Stimulated activated naive B cell treated with anti-CD40 and anti-IgM and Interleukin-4, amounts not matched to agents 10 μg/mL and 1 μg/mL and 100 μg/mL, for 72 hours (primary cell): ENCODE measurements at regions not wholly inside any gene's neighbourhood (a gene's known extent, or its start where the extent isn't known, plus 50 kb on each side); places are given as distances from the start of the nearest gene placed in this dataset.

Experiments
- ATAC-seq, 2 donors: fragments of 150-1000 bp; cut with Tn5 transposase; replicated peaks; 2 replicates each; pipeline ENCODE4 v1.10.0; 2021; ENCODE audit warnings: moderate library complexity in 1 of 2
- DNase-seq: peaks from one replicate; pipeline ENCODE4 v3.0.0; 2021
- H3K27ac Mint-ChIP-seq: one replicate; pipeline ENCODE4 v1.8.0; 2022; ENCODE audit warnings: mild to moderate bottlenecking, mixed read lengths
- H3K27me3 Mint-ChIP-seq, 2 donors: one replicate each; pipeline ENCODE4 v1.8.0; 2022; ENCODE audit warnings: mixed read lengths in 2 of 2
- H3K36me3 Mint-ChIP-seq, 2 donors: one replicate each; pipeline ENCODE4 v1.8.0; 2022; ENCODE audit warnings: mixed read lengths in 2 of 2, mild to moderate bottlenecking in 1 of 2
- H3K4me1 Mint-ChIP-seq, 2 donors: one replicate each; pipeline ENCODE4 v1.8.0; 2022; ENCODE audit warnings: mixed read lengths in 2 of 2, mild to moderate bottlenecking in 1 of 2
- H3K4me3 Mint-ChIP-seq, 2 donors: one replicate each; pipeline ENCODE4 v1.8.0; 2022; ENCODE audit warnings: mild to moderate bottlenecking in 2 of 2, mixed read lengths in 2 of 2, moderate library complexity in 1 of 2
- H3K9me3 Mint-ChIP-seq, 2 donors: one replicate each; pipeline ENCODE4 v1.8.0; 2022; ENCODE audit warnings: mixed read lengths in 2 of 2, mild to moderate bottlenecking in 1 of 2

GRCh38 chr21:39096754-39097153 lies 86.5 kb downstream of the PSMG1 start:
- peaks cover 0 to 2% of the 10 kb centered on the region in 2 donors for H3K9me3 Mint-ChIP-seq
- peak overlapping the region; percentile 37 for H3K27ac Mint-ChIP-seq
- DNase-seq, result no peak
- H3K4me3 Mint-ChIP-seq, result no peak overlapping the region
- no peak for ATAC-seq
- H3K27me3 Mint-ChIP-seq, result peaks cover 0 to 5% of the 10 kb centered on the region in 2 donors
- H3K4me1 Mint-ChIP-seq, result peaks cover 29 to 54% of the 10 kb centered on the region in 2 donors
- H3K36me3 Mint-ChIP-seq, result no peaks in the 10 kb centered on the region

GRCh38 chr21:39095681-39096080 lies 87.6 kb downstream of the PSMG1 start:
- Mint-ChIP-seq H3K9me3 (peaks cover 0 to 2% of the 10 kb centered on the region in 2 donors), H3K36me3 (no peaks in the 10 kb centered on the region), H3K27ac (peak overlapping the region; percentile 89), H3K4me1 (peaks cover 29 to 50% of the 10 kb centered on the region in 2 donors), H3K4me3 (no peak overlapping the region), H3K27me3 (peaks cover 0 to 6% of the 10 kb centered on the region in 2 donors)
- ATAC-seq (no peak), DNase-seq (no peak)

- DNase-seq (no peak), ATAC-seq (peak in 1 of 2 donors; percentile 7)
- Mint-ChIP-seq H3K4me3 (peak overlapping the region; percentile 44 to 53), H3K9me3 (peaks cover 0 to 2% of the 10 kb centered on the region in 2 donors), H3K4me1 (peaks cover 29 to 50% of the 10 kb centered on the region in 2 donors), H3K27ac (peak overlapping the region; percentile 89), H3K27me3 (peaks cover 0 to 6% of the 10 kb centered on the region in 2 donors), H3K36me3 (no peaks in the 10 kb centered on the region)
These were observed 88.2 kb downstream of the PSMG1 start for GRCh38 chr21:39094847-39095579.

GRCh38 chr21:39094087-39094780 lies 89.0 kb downstream of the PSMG1 start:
- Mint-ChIP-seq H3K4me1 (peaks cover 29 to 50% of the 10 kb centered on the region in 2 donors), H3K9me3 (peaks cover 0 to 2% of the 10 kb centered on the region in 2 donors), H3K4me3 (peak overlapping the region; percentile 44 to 53), H3K36me3 (no peaks in the 10 kb centered on the region), H3K27me3 (peaks cover 0 to 6% of the 10 kb centered on the region in 2 donors), H3K27ac (peak overlapping the region; percentile 89)
- DNase-seq (peak; percentile 24), ATAC-seq (peak; percentile 77 to 79)

- peak overlapping the region in 1 of 2 donors; percentile 56 for H3K4me3 Mint-ChIP-seq
- H3K27ac Mint-ChIP-seq, result peak overlapping the region; percentile 89
These were observed 89.7 kb downstream of the PSMG1 start for GRCh38 chr21:39093526-39093925.

GRCh38 chr21:39088831-39089380 lies 94.3 kb downstream of the PSMG1 start:
- DNase-seq, result no peak
- H3K9me3 Mint-ChIP-seq, result no peaks in the 10 kb centered on the region
- no peak for ATAC-seq
- H3K27ac Mint-ChIP-seq, result no peak overlapping the region
- H3K36me3 Mint-ChIP-seq, result no peaks in the 10 kb centered on the region
- H3K4me3 Mint-ChIP-seq, result no peak overlapping the region
- peaks cover 6% of the 10 kb centered on the region in 2 donors for H3K27me3 Mint-ChIP-seq
- peaks cover 9 to 11% of the 10 kb centered on the region in 2 donors for H3K4me1 Mint-ChIP-seq

More at GRCh38 chr21:39093526-39093925, 89.7 kb downstream of the PSMG1 start:
- Mint-ChIP-seq H3K4me1 (peaks cover 33 to 50% of the 10 kb centered on the region in 2 donors), H3K36me3 (no peaks in the 10 kb centered on the region), H3K27me3 (peaks cover 0 to 6% of the 10 kb centered on the region in 2 donors), H3K9me3 (peaks cover 0 to 2% of the 10 kb centered on the region in 2 donors)
- no peak for DNase-seq
- no peak for ATAC-seq

GRCh38 chr21:39088031-39088370 lies 95.2 kb downstream of the PSMG1 start:
- H3K4me1 Mint-ChIP-seq, result peaks cover under 1 to 3% of the 10 kb centered on the region in 2 donors
- peaks cover 11 to 15% of the 10 kb centered on the region in 2 donors for H3K27me3 Mint-ChIP-seq

GRCh38 chr21:39087238-39088030 lies 95.8 kb downstream of the PSMG1 start:
- Mint-ChIP-seq H3K9me3 (no peaks in the 10 kb centered on the region), H3K4me1 (peaks cover 0 to 3% of the 10 kb centered on the region in 2 donors), H3K27me3 (peaks cover 11 to 15% of the 10 kb centered on the region in 2 donors), H3K4me3 (no peak overlapping the region), H3K27ac (no peak overlapping the region), H3K36me3 (no peaks in the 10 kb centered on the region)
- ATAC-seq (no peak), DNase-seq (no peak)

More at GRCh38 chr21:39088031-39088370, 95.2 kb downstream of the PSMG1 start:
- Mint-ChIP-seq H3K36me3 (no peaks in the 10 kb centered on the region), H3K9me3 (no peaks in the 10 kb centered on the region), H3K4me3 (no peak overlapping the region), H3K27ac (no peak overlapping the region)
- ATAC-seq, result no peak
- DNase-seq, result no peak

- Mint-ChIP-seq H3K9me3 (no peaks in the 10 kb centered on the region), H3K36me3 (no peaks in the 10 kb centered on the region), H3K27me3 (peaks cover 5 to 15% of the 10 kb centered on the region in 2 donors), H3K4me3 (no peak overlapping the region), H3K27ac (no peak overlapping the region), H3K4me1 (peaks cover 0 to 3% of the 10 kb centered on the region in 2 donors)
- no peak for DNase-seq
- no peak for ATAC-seq
These were observed 96.7 kb downstream of the PSMG1 start for GRCh38 chr21:39086547-39086946.

- Mint-ChIP-seq H3K27ac (no peak overlapping the region), H3K4me3 (no peak overlapping the region), H3K27me3 (peaks cover 5 to 15% of the 10 kb centered on the region in 2 donors), H3K36me3 (no peaks in the 10 kb centered on the region), H3K4me1 (peaks cover 0 to 3% of the 10 kb centered on the region in 2 donors), H3K9me3 (no peaks in the 10 kb centered on the region)
- ATAC-seq (no peak), DNase-seq (no peak)
These were observed 97.3 kb downstream of the PSMG1 start for GRCh38 chr21:39085843-39086405.

GRCh38 chr21:39084979-39085729 lies 98.1 kb downstream of the PSMG1 start:
- peaks cover 5 to 15% of the 10 kb centered on the region in 2 donors for H3K27me3 Mint-ChIP-seq
- DNase-seq (no peak), ATAC-seq (no peak)
- no peaks in the 10 kb centered on the region for H3K9me3 Mint-ChIP-seq
- H3K4me3 Mint-ChIP-seq, result no peak overlapping the region
- H3K27ac Mint-ChIP-seq, result no peak overlapping the region
- no peaks in the 10 kb centered on the region for H3K36me3 Mint-ChIP-seq
- peaks cover 0 to 3% of the 10 kb centered on the region in 2 donors for H3K4me1 Mint-ChIP-seq

- H3K9me3 Mint-ChIP-seq, result no peaks in the 10 kb centered on the region
- no peak overlapping the region for H3K4me3 Mint-ChIP-seq
- H3K36me3 Mint-ChIP-seq, result no peaks in the 10 kb centered on the region
- peaks cover 0 to 3% of the 10 kb centered on the region in 2 donors for H3K4me1 Mint-ChIP-seq
- ATAC-seq (no peak), DNase-seq (no peak)
- peaks cover 5 to 15% of the 10 kb centered on the region in 2 donors for H3K27me3 Mint-ChIP-seq
- no peak overlapping the region for H3K27ac Mint-ChIP-seq
These were observed 99.2 kb downstream of the PSMG1 start for GRCh38 chr21:39084073-39084472.

- Mint-ChIP-seq H3K27me3 (peaks cover 5 to 15% of the 10 kb centered on the region in 2 donors), H3K4me1 (no peaks in the 10 kb centered on the region), H3K36me3 (no peaks in the 10 kb centered on the region), H3K9me3 (no peaks in the 10 kb centered on the region), H3K27ac (no peak overlapping the region), H3K4me3 (no peak overlapping the region)
- ATAC-seq, result no peak
- no peak for DNase-seq
These were observed 99.8 kb downstream of the PSMG1 start for GRCh38 chr21:39083377-39084008.
